ENCODE measurements at regions not wholly inside any gene's neighbourhood (a gene's known extent, or its start where the extent isn't known, plus 50 kb on each side); places are given as distances from the start of the nearest gene placed in this dataset.

- Histone ChIP-seq H3K27ac (ENCODE audit: low read depth, low read length) (no peak overlapping the region), H3K9me3 (ENCODE audit: control insufficient read depth in 5 of 5, low read length in 5 of 5) (no peaks in the 10 kb centered on the region), H3K27me3 (ENCODE audit: control insufficient read depth in 5 of 5, insufficient read depth in 4 of 5, low read length in 5 of 5) (no peaks in the 10 kb centered on the region), H3K9ac (ENCODE audit: low read length in 5 of 5) (no peak overlapping the region), H3K36me3 (ENCODE audit: control insufficient read depth in 5 of 5, insufficient read depth in 5 of 5, low read length in 5 of 5) (no peaks in the 10 kb centered on the region), H3K4me1 (ENCODE audit: control insufficient read depth in 5 of 5, insufficient read depth in 5 of 5, low read length in 5 of 5) (no peaks in the 10 kb centered on the region), H3K4me3 (ENCODE audit: low read depth in 1 of 5, low read length in 5 of 5) (no peak overlapping the region)
Observed at GRCh38 chr5:163809473-163809872, 304.1 kb downstream of the MAT2B start.

GRCh38 chr5:163813900-163814299 is 308.5 kb downstream of the MAT2B start:
- Histone ChIP-seq H3K27me3 (ENCODE audit: control insufficient read depth in 5 of 5, insufficient read depth in 4 of 5, low read length in 5 of 5) (no peaks in the 10 kb centered on the region), H3K27ac (ENCODE audit: low read depth, low read length) (no peak overlapping the region), H3K9ac (ENCODE audit: low read length in 5 of 5) (no peak overlapping the region), H3K4me1 (ENCODE audit: control insufficient read depth in 5 of 5, insufficient read depth in 5 of 5, low read length in 5 of 5) (no peaks in the 10 kb centered on the region), H3K4me3 (ENCODE audit: low read depth in 1 of 5, low read length in 5 of 5) (no peak overlapping the region), H3K36me3 (ENCODE audit: control insufficient read depth in 5 of 5, insufficient read depth in 5 of 5, low read length in 5 of 5) (no peaks in the 10 kb centered on the region), H3K9me3 (ENCODE audit: control insufficient read depth in 5 of 5, low read length in 5 of 5) (peaks cover 0 to 4% (median 0%) of the 10 kb centered on the region in 5 donors)

GRCh38 chr5:163815240-163815791 is 309.9 kb downstream of the MAT2B start:
- peaks cover 0 to 4% (median 0%) of the 10 kb centered on the region in 5 donors for H3K9me3 ChIP-seq (ENCODE audit: control insufficient read depth in 5 of 5, low read length in 5 of 5)
- H3K9ac ChIP-seq (ENCODE audit: low read length in 5 of 5) = no peak overlapping the region
- H3K4me1 ChIP-seq (ENCODE audit: control insufficient read depth in 5 of 5, insufficient read depth in 5 of 5, low read length in 5 of 5) = no peaks in the 10 kb centered on the region
- no peak overlapping the region for H3K4me3 ChIP-seq (ENCODE audit: low read depth in 1 of 5, low read length in 5 of 5)
- no peaks in the 10 kb centered on the region for H3K36me3 ChIP-seq (ENCODE audit: control insufficient read depth in 5 of 5, insufficient read depth in 5 of 5, low read length in 5 of 5)
- H3K27ac ChIP-seq (ENCODE audit: low read depth, low read length) = no peak overlapping the region
- H3K27me3 ChIP-seq (ENCODE audit: control insufficient read depth in 5 of 5, insufficient read depth in 4 of 5, low read length in 5 of 5) = no peaks in the 10 kb centered on the region

GRCh38 chr5:163821142-163821541 is 315.7 kb downstream of the MAT2B start:
- Histone ChIP-seq H3K9me3 (ENCODE audit: control insufficient read depth in 5 of 5, low read length in 5 of 5) (peaks cover 0 to 12% (median 0%) of the 10 kb centered on the region in 5 donors), H3K4me3 (ENCODE audit: low read depth in 1 of 5, low read length in 5 of 5) (no peak overlapping the region), H3K27me3 (ENCODE audit: control insufficient read depth in 5 of 5, insufficient read depth in 4 of 5, low read length in 5 of 5) (no peaks in the 10 kb centered on the region), H3K9ac (ENCODE audit: low read length in 5 of 5) (no peak overlapping the region), H3K27ac (ENCODE audit: low read depth, low read length) (no peak overlapping the region), H3K4me1 (ENCODE audit: control insufficient read depth in 5 of 5, insufficient read depth in 5 of 5, low read length in 5 of 5) (no peaks in the 10 kb centered on the region), H3K36me3 (ENCODE audit: control insufficient read depth in 5 of 5, insufficient read depth in 5 of 5, low read length in 5 of 5) (no peaks in the 10 kb centered on the region)

- Histone ChIP-seq H3K4me3 (ENCODE audit: low read depth in 1 of 5, low read length in 5 of 5) (no peak overlapping the region), H3K27ac (ENCODE audit: low read depth, low read length) (no peak overlapping the region)
Observed at GRCh38 chr5:163822548-163822947, 317.1 kb downstream of the MAT2B start.

GRCh38 chr5:163825661-163826060 is 320.2 kb downstream of the MAT2B start:
- H3K27ac ChIP-seq (ENCODE audit: low read depth, low read length) = no peak overlapping the region
- no peaks in the 10 kb centered on the region for H3K27me3 ChIP-seq (ENCODE audit: control insufficient read depth in 5 of 5, insufficient read depth in 4 of 5, low read length in 5 of 5)
- no peaks in the 10 kb centered on the region for H3K4me1 ChIP-seq (ENCODE audit: control insufficient read depth in 5 of 5, insufficient read depth in 5 of 5, low read length in 5 of 5)
- H3K36me3 ChIP-seq (ENCODE audit: control insufficient read depth in 5 of 5, insufficient read depth in 5 of 5, low read length in 5 of 5) = no peaks in the 10 kb centered on the region
- peaks cover 0 to 9% (median 0%) of the 10 kb centered on the region in 5 donors for H3K9me3 ChIP-seq (ENCODE audit: control insufficient read depth in 5 of 5, low read length in 5 of 5)
- H3K9ac ChIP-seq (ENCODE audit: low read length in 5 of 5) = no peak overlapping the region
- no peak overlapping the region for H3K4me3 ChIP-seq (ENCODE audit: low read depth in 1 of 5, low read length in 5 of 5)

More at GRCh38 chr5:163822548-163822947, 317.1 kb downstream of the MAT2B start:
- Histone ChIP-seq H3K9ac (ENCODE audit: low read length in 5 of 5) (no peak overlapping the region), H3K36me3 (ENCODE audit: control insufficient read depth in 5 of 5, insufficient read depth in 5 of 5, low read length in 5 of 5) (no peaks in the 10 kb centered on the region), H3K27me3 (ENCODE audit: control insufficient read depth in 5 of 5, insufficient read depth in 4 of 5, low read length in 5 of 5) (no peaks in the 10 kb centered on the region), H3K4me1 (ENCODE audit: control insufficient read depth in 5 of 5, insufficient read depth in 5 of 5, low read length in 5 of 5) (no peaks in the 10 kb centered on the region), H3K9me3 (ENCODE audit: control insufficient read depth in 5 of 5, low read length in 5 of 5) (peaks cover 0 to 9% (median 0%) of the 10 kb centered on the region in 5 donors)

- H3K9me3 ChIP-seq (ENCODE audit: control insufficient read depth in 5 of 5, low read length in 5 of 5) = peaks cover 0 to 5% (median 0%) of the 10 kb centered on the region in 5 donors
- no peaks in the 10 kb centered on the region for H3K36me3 ChIP-seq (ENCODE audit: control insufficient read depth in 5 of 5, insufficient read depth in 5 of 5, low read length in 5 of 5)
- H3K9ac ChIP-seq (ENCODE audit: low read length in 5 of 5) = no peak overlapping the region
- H3K4me1 ChIP-seq (ENCODE audit: control insufficient read depth in 5 of 5, insufficient read depth in 5 of 5, low read length in 5 of 5) = no peaks in the 10 kb centered on the region
- H3K27ac ChIP-seq (ENCODE audit: low read depth, low read length) = no peak overlapping the region
- H3K4me3 ChIP-seq (ENCODE audit: low read depth in 1 of 5, low read length in 5 of 5) = no peak overlapping the region
- no peaks in the 10 kb centered on the region for H3K27me3 ChIP-seq (ENCODE audit: control insufficient read depth in 5 of 5, insufficient read depth in 4 of 5, low read length in 5 of 5)
Observed at GRCh38 chr5:163826201-163826600, 320.8 kb downstream of the MAT2B start.

- Histone ChIP-seq H3K36me3 (ENCODE audit: control insufficient read depth in 5 of 5, insufficient read depth in 5 of 5, low read length in 5 of 5) (no peaks in the 10 kb centered on the region), H3K4me3 (ENCODE audit: low read depth in 1 of 5, low read length in 5 of 5) (no peak overlapping the region), H3K9ac (ENCODE audit: low read length in 5 of 5) (no peak overlapping the region), H3K27ac (ENCODE audit: low read depth, low read length) (no peak overlapping the region), H3K27me3 (ENCODE audit: control insufficient read depth in 5 of 5, insufficient read depth in 4 of 5, low read length in 5 of 5) (no peaks in the 10 kb centered on the region), H3K4me1 (ENCODE audit: control insufficient read depth in 5 of 5, insufficient read depth in 5 of 5, low read length in 5 of 5) (no peaks in the 10 kb centered on the region), H3K9me3 (ENCODE audit: control insufficient read depth in 5 of 5, low read length in 5 of 5) (no peaks in the 10 kb centered on the region)
Observed at GRCh38 chr5:163832155-163832554, 326.7 kb downstream of the MAT2B start.

GRCh38 chr5:163838738-163839137 is 333.3 kb downstream of the MAT2B start:
- Histone ChIP-seq H3K9me3 (ENCODE audit: control insufficient read depth in 5 of 5, low read length in 5 of 5) (no peaks in the 10 kb centered on the region), H3K27ac (ENCODE audit: low read depth, low read length) (no peak overlapping the region), H3K36me3 (ENCODE audit: control insufficient read depth in 5 of 5, insufficient read depth in 5 of 5, low read length in 5 of 5) (no peaks in the 10 kb centered on the region), H3K4me3 (ENCODE audit: low read depth in 1 of 5, low read length in 5 of 5) (no peak overlapping the region), H3K27me3 (ENCODE audit: control insufficient read depth in 5 of 5, insufficient read depth in 4 of 5, low read length in 5 of 5) (no peaks in the 10 kb centered on the region), H3K9ac (ENCODE audit: low read length in 5 of 5) (no peak overlapping the region), H3K4me1 (ENCODE audit: control insufficient read depth in 5 of 5, insufficient read depth in 5 of 5, low read length in 5 of 5) (no peaks in the 10 kb centered on the region)

- H3K4me3 ChIP-seq (ENCODE audit: low read depth in 1 of 5, low read length in 5 of 5) = no peak overlapping the region
- H3K27ac ChIP-seq (ENCODE audit: low read depth, low read length) = no peak overlapping the region
- H3K4me1 ChIP-seq (ENCODE audit: control insufficient read depth in 5 of 5, insufficient read depth in 5 of 5, low read length in 5 of 5) = no peaks in the 10 kb centered on the region
- H3K36me3 ChIP-seq (ENCODE audit: control insufficient read depth in 5 of 5, insufficient read depth in 5 of 5, low read length in 5 of 5) = no peaks in the 10 kb centered on the region
- no peaks in the 10 kb centered on the region for H3K27me3 ChIP-seq (ENCODE audit: control insufficient read depth in 5 of 5, insufficient read depth in 4 of 5, low read length in 5 of 5)
- peaks cover 0 to 9% (median 6%) of the 10 kb centered on the region in 5 donors for H3K9me3 ChIP-seq (ENCODE audit: control insufficient read depth in 5 of 5, low read length in 5 of 5)
- H3K9ac ChIP-seq (ENCODE audit: low read length in 5 of 5) = no peak overlapping the region
Observed at GRCh38 chr5:163846512-163846911, 341.1 kb downstream of the MAT2B start.

All from subcutaneous abdominal adipose tissue (tissue), 5 donors.